Activated CD8-positive, alpha-beta memory T cell treated with anti-CD3 and anti-CD28 coated beads, Interleukin-2, amount 50 U/mL, for 4 hours (primary cell): ENCODE measurements at regions not wholly inside any gene's neighbourhood (a gene's known extent, or its start where the extent isn't known, plus 50 kb on each side); places are given as distances from the start of the nearest gene placed in this dataset.
"Not testable (repeated sequence)": the region's sequence is repeated elsewhere in the genome, so short reads cannot be mapped to it uniquely, and the experiment has no call there.

Source experiments
- DNase-seq: peaks from one replicate; pipeline ENCODE4 v3.0.0-alpha.2; 2020

- DNase-seq, result no peak
Observed at GRCh38 chrX:124239324-124239723, 93.1 kb upstream of the TEX13D start.

DNA sequence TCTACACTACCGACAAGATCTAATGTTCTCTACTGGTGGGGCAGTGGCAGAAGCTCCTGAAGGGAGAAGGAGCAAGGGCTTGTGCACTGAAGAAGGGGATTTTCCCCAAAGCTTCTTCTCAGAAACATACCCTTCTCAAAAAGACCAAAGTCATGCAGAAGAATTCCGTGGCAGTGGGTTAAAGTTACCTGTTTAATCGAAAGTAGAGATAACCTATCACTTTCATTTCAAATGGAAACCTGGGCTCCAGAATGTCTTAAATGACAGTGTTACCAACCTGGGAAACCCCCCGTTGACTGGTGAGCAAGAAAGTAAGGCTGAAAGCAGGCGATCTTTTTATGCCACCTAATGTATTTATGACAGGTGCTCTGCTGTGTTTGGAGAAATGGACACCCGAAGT is 92.5 kb upstream of the TEX13D start:
- DNase-seq, result peak; percentile 24

DNA sequence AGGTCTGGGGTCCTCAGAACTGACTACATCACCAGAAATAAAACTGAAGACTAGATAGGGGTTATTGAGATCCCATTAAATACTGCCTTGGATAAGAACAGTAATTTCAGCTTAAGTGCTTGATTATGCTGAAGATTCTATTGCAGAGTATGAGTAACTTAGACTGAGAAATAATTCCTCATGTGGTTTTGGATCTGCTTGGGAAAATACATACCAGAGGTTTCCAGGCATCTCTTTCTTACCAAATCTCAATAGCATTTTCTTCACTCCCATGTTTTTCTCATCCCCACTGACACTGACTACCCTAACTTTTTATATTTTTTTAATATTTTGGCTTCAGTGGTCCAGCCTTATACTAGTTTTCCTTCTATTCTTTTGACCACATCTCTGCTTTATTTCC is 92.0 kb upstream of the TEX13D start:
- no peak for DNase-seq

GRCh38 chrX:124242131-124242530 is 90.3 kb upstream of the TEX13D start:
- no peak for DNase-seq

DNA sequence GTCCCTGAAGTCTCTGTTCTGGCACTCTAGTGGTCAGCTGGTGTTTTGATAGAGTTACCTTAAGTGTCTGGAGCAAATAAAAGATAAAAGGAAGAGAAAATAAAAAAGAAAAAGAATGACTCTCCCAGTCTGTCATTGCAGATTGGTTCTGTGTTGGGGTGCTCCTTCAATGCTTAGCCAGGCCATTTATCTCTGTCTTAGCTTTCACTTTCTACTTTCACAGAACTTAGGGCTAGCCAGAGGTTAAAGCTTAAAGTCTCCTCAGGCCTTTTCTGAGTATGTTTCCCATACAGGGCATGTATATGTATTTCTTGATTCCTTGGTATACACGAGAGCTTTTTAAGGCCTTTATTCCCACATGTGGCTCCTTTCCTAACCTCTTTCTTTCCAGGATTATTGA is 83.1 kb upstream of the TEX13D start:
- DNase-seq, result no peak

DNA sequence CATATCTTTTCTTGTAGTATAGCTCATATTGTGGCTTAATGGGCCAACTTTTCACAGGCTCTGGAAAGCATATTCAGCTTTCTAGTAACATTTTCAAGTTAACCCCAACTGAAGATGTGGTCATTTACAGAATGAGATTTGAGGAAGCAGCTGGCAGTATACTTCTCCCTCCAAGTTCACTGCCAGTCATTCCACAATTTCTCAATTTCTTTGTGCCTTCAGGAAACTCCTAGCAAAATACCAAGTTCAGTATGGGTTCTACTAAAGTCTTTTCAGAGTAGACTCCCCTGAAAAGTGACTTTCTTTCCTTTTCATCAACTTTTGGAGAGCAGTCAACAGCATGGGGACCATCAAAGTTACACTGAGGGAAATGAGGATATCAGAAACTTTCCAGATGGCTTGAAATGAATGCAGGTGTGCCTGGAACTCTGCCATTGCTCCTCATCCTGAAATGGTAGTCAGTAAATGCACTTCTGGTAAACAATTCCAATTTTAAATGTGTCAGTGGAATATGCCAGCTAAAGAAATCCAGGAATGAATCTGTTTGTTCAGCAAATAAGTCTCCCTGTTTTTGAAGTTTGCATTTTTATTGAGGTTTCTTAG is 81.5 kb upstream of the TEX13D start:
- DNase-seq, result no peak

DNA sequence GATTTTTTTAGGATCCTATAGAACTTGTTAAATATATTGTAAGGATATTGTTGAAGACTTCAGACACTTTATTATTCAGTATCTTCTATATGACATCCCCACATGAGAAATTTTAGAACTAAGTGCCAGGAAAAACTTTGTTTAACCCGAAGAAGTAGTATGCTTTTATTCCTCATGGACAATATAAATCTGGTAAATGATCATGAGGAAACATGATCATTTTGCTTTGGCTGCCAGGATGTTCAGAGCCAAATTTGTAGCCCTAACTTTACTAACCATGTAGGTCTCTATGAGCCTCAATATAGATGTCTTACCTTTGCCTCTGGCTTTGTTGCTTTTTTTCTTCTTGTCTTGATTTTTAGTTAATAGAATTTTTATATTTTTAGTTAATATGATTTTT is 77.8 kb upstream of the TEX13D start:
- DNase-seq, result no peak

DNA sequence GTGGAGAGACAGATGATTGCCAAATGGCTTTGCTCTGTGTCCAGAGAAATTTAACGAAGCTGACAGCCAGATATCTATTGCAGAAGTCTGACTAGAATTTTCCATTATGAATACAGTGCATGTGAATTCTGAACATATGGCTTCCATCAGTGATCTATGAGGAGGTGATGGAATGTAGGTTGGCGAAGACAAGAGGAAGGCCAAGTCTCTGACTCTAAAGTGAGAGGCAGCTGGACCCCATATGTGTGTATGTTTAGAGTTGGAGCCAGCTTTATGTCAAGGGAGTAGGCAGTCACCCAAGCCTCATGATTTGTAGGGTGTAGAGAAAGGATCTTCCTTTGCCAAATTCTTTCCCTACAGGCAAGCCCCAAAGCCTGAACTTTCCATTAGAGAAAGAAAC is 76.2 kb upstream of the TEX13D start:
- no peak for DNase-seq

- no peak for DNase-seq
Observed at GRCh38 chrX:124256629-124257380, 75.7 kb upstream of the TEX13D start.

- DNase-seq, result no peak
Observed at GRCh38 chrX:124257924-124258702, 74.3 kb upstream of the TEX13D start.

DNA sequence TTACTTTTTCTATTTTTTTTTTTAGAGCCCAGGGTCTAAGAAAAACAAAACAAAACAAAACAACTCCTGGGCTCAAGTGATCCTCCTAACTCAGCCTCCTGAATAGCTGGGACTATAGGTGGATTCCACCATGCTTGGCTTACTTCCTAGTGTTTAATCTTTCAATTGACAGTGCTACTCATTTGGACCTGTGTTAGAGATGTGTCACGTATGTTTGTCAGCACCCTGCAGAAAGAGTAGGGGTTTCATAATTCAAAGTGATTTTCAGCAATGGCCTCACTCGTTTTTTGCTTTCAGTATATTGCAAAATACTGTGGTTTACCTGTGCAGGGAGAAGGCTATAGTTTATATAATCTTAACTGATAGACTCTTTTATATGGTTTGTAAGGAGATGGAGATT is 71.6 kb upstream of the TEX13D start:
- DNase-seq, result no peak

DNA sequence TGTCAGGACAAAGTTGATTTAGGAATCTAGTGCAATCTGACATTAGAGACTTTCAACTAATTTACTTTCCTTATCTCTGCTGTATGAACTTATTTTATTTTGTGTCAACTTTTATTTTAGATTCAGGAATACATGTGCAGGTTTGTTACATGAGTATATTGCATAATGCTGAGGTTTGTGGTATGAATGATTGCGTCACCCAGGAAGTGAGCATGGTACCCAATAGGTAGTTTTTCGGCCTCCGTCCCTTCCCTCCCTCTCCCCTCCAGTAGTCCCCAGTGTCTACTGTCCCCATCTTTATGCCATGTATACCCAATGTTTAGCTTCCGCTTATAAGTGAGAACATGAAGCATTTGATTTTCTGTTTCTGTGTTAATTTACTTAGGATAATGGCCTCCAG is 68.7 kb upstream of the TEX13D start:
- no peak for DNase-seq

DNA sequence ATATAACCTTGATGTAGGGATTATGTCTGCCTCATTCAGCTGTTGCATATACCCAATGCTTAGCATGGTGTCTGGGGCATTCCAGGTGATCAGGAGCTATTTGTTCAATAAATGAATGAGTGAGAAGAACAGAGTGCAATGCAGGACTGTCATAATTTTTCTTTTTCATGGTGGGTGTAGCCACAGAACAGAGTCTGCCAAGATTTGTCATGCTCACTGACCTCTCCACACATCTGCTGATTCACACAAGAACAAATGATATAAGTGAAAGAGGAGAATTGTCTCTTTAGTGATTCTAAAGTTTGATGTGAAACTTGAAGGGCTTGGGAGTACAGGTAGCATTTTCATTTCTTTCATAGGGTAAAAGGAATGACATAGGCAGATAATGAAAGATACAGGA is 64.4 kb upstream of the TEX13D start:
- DNase-seq, result no peak

GRCh38 chrX:124269881-124270280 is 62.6 kb upstream of the TEX13D start:
- DNase-seq, result no peak

- not testable (repeated sequence) for DNase-seq
Observed at GRCh38 chrX:124271599-124271998, 60.9 kb upstream of the TEX13D start.

DNA sequence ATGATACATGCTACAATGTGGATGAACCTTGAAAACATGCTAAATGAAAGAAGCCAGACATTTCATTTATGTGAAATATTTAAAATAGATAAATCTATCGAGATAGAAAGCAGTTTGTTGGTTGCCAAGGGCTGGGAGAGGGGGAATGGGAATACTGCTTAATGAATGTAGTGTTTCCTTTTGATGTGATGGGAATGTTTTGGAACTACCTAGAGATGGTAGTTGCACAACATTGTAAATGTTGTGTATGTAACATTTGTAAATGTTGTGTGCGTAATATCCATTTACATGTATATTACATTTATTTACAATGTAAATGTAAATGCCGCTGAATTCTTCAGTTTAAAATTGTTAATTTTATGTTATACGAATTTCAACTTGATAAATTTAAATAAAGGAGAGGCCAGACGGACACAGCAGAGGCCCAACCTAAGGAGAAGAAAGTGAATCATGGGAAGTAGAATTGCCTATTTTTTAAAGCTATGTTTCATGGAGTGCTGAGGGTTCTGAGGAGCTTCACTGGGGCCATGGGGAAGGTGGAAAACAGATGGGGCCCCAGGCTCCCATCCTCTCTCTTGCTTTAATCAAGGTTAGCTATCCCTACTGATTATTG is 60.0 kb upstream of the TEX13D start:
- no peak for DNase-seq

DNA sequence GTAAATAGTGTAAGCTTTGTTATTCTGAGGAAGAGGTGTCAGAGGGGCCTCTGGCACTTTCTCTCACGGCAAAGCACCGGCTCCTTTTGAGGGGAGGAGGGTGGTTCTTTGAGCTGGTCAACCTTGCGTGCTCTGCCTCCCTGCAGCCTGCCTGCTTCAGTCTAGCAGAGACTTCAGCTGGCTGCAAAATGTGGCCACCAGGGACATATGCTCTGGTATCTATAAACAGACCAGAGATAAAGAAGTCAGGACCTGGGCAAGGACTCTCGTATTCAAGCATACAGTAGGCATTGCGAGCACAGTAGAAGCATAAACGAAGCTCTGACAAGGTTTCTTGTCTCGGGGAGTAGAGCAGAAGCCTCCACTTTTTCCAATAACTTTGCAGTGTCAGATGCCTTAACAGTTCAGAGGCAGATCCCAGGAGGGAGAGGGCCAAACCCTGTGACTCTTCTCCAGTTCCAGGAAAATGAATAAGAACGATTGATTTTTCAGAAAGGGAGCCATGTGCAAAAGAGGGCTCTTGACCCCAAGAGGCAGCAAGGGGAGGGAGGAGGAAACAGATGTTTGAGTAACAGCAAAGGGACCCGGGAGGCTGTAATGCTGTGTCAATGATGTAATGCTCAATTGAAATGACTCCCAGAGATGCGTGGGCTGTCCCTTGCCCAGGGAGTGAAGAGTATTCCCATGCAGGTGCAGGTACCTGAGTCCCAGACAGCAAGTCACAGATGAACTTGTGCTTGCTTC is 57.9 kb upstream of the TEX13D start:
- no peak for DNase-seq

DNA sequence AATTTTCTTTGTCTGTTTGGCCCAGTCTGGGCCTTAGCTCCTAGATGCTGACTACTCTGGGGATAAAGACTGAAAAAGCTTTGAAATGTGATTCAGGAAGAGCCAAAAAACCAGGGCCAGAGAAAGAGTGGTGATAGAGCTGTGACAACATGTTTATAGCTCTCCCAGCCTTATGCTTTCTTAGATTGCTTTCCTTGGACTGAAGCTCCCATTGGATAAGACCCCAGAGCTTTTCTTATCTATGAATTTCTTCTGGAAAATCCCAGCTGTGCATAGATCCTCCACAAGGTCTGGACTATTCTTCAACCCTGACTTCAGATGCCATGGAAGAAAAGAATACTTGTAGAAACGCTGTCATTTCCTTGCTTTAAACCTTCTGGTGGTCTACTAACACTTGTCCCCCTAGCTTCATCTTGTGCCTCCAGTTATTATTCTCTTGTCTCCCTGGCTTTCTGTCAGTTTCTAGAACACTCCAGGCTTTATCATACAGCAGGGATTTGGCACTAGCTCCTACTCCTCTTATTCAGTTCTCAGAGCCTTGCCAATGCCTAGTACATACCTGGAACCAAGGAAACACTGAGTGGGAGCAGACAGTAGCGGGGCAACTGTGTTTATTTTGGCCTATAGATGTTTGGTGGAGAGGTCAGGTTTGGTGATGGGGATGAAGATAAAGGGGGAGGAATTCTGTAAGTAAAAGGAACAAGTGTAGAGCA is 57.1 kb upstream of the TEX13D start:
- DNase-seq, result no peak

DNA sequence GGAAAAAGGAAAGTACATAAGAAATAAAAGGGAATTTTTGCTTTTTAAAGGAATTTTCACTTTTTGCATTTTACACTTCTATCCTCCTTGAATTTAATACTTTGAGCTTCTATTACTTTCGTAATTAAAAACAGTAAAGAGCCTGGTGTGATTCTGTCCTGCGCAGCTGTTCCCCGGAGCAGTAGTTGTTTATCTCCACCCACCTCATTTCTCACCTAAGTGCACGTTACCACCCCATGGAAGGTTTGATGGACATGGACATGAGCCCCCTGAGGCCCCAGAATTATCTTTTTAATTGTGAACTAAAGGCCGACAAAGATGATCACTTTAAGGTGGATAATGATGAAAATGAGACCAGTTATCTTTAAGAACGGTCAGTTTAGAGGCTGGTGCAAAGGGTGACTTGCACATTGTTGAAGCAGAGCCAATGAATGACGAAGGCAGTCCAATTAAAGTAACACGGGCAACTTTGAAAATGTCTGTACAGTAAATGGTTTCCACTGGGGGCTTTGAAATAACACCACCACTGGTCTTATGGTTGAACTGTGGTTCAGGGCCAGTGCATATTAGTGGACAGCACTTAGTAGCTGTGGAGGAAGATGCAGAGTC is 52.1 kb upstream of the TEX13D start:
- DNase-seq, result no peak

DNA sequence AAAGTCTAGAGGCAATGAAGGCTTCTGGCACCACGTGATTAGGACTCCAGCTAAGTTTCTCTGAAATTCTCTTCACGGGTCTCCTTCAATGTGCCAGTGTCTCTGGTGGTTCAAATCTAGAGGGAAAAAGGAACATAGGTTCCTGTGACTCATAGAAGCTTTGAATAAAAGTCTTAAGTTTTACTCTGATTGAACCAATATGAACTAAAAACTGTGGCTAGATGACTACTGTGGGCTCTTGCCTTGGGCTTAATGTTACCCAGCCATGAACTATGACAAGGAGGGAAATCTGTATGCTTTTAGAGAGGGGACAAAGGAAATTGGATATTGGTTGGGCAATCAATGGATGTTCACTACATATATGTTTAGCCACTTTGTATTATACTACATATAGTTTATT is 49.9 kb upstream of the TEX13D start:
- no peak for DNase-seq
